ENCODE measurements at regions not wholly inside any gene's neighbourhood (a gene's known extent, or its start where the extent isn't known, plus 50 kb on each side); places are given as distances from the start of the nearest gene placed in this dataset.

- H3K36me3 Mint-ChIP-seq (ENCODE audit: insufficient read depth in 1 of 3, low read depth in 3 of 3): no peaks in the 10 kb centered on the region
- WGBS (ENCODE audit: extremely low coverage, insufficient read length, low lambda C conversion rate): no CpG with 5 or more reads among the region's 4 CpGs
- H3K4me3 Mint-ChIP-seq: no peak overlapping the region
- H3K4ac ChIP-seq (ENCODE audit: low read depth, low read length): no peak overlapping the region
- no peak overlapping the region for H4K5ac ChIP-seq (ENCODE audit: insufficient read length, low read depth, low read length)
- H3K79me2 ChIP-seq (ENCODE audit: insufficient read depth, low read length): no peaks in the 10 kb centered on the region
- no peaks in the 10 kb centered on the region for H3K27me3 ChIP-seq (ENCODE audit: insufficient read depth, low read length)
- no peaks in the 10 kb centered on the region for H4K20me1 ChIP-seq (ENCODE audit: control insufficient read depth, insufficient read depth, insufficient read length)
- no peaks in the 10 kb centered on the region for H3K4me1 ChIP-seq (ENCODE audit: insufficient read depth, low read length)
- H2AFZ ChIP-seq (ENCODE audit: low read length): no peak overlapping the region
- TF ChIP-seq CTCF (conservative IDR thresholded peaks at IDR 0.05): no peak
- H3K9ac ChIP-seq (ENCODE audit: extremely low read depth, insufficient read length, low read length): no peak overlapping the region
- H3K9me3 ChIP-seq (ENCODE audit: control insufficient read depth, low read depth, low read length): no peaks in the 10 kb centered on the region
- H2AK5ac ChIP-seq (ENCODE audit: insufficient read length, low read length): no peak overlapping the region
- no peaks in the 10 kb centered on the region for H3K23me2 ChIP-seq (ENCODE audit: insufficient read length, low read depth, low read length, poor library complexity, severe bottlenecking)
- H3K56ac ChIP-seq (ENCODE audit: insufficient read length, low read depth, low read length): no peak overlapping the region
- no peak overlapping the region for H4K91ac ChIP-seq (ENCODE audit: insufficient read length, low read depth, low read length)
- no peak overlapping the region for H4K8ac ChIP-seq (replicated peaks; ENCODE audit: insufficient read length, low read depth, low read length)
- H3K4me2 ChIP-seq (ENCODE audit: insufficient read depth, insufficient read length, low read length): no peak overlapping the region
- no peak overlapping the region for H2BK20ac ChIP-seq (ENCODE audit: low read depth, low read length, poor library complexity, severe bottlenecking)
- H2BK15ac ChIP-seq (ENCODE audit: low read depth, low read length): no peak overlapping the region
- no peaks in the 10 kb centered on the region for H3K79me1 ChIP-seq (ENCODE audit: insufficient read depth, low read depth, low read length, poor library complexity, severe bottlenecking)
- no peak overlapping the region for H3K27ac ChIP-seq (ENCODE audit: insufficient read length, low read depth, low read length)
- no peaks in the 10 kb centered on the region for H3K27me3 Mint-ChIP-seq (ENCODE audit: low read depth)
- H3K27ac Mint-ChIP-seq: no peak overlapping the region
- H2BK120ac ChIP-seq (ENCODE audit: low read depth, low read length, poor library complexity, severe bottlenecking): no peak overlapping the region
- no peak overlapping the region for H3K14ac ChIP-seq (ENCODE audit: insufficient read depth, low read length)
- H3K23ac ChIP-seq (ENCODE audit: insufficient read length, low read depth, low read length): no peak overlapping the region
- H3K4me1 Mint-ChIP-seq: peaks cover 14 to 16% of the 10 kb centered on the region in 2 experiments
- no peak overlapping the region for H2BK5ac ChIP-seq (ENCODE audit: insufficient read length, low read length)
- H3K18ac ChIP-seq (ENCODE audit: insufficient read length, low read depth, low read length): no peak overlapping the region
- no peak for DNase-seq
- no peak overlapping the region for H2BK12ac ChIP-seq (ENCODE audit: insufficient read length, low read depth, low read length)
- H3T11ph ChIP-seq (ENCODE audit: low read length): no peak overlapping the region
- no peaks in the 10 kb centered on the region for H3K9me3 Mint-ChIP-seq
Observed at GRCh38 chr13:76687467-76687866, 198.7 kb downstream of the KCTD12 start.
